DMS 273 treated with DMSO at 0.1 percent for 48 hours (cell line): ENCODE measurements at regions not wholly inside any gene's neighbourhood (a gene's known extent, or its start where the extent isn't known, plus 50 kb on each side); places are given as distances from the start of the nearest gene placed in this dataset.
"Not testable (repeated sequence)": the region's sequence is repeated elsewhere in the genome, so short reads cannot be mapped to it uniquely, and the experiment has no call there.

Source experiments
- DNase-seq: peaks from one replicate; lab custom pipeline; 2025; lab: John Stamatoyannopoulos, UW

DNA sequence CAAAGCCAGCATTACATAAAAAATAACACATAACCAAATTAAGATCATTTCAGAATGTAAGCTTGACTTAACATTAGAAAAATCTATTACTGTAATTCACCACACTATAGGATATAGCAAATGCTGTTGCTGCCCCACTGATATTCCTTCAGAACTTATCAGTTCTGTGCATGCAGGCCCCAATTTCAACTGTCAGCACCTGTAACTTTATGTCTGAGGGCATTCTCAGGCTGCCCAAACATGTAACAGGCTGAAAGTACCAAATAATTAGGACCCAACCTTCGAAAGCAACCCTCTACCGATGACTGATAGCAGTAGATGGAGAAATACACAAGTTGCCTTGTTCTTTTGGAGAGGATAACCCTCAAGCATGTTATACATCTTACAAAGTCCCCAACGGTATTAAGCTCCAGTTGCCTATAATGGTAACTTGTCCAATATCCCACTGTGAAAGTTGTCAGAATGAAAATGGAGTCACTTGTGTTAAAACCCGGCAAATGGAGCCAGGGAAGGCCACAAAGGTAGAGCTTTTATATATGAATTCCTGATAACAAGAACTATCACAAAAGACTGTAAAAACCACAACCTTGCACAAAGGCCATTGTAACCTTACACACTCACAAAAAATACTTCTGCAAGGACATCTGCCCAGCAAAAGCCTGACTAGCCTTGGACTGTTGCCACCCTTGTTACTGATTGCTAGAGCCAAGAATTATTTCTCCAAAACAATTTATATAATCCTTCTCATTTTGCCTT lies 66.9 kb upstream of the ZNF746 start:
- DNase-seq, result no peak

DNA sequence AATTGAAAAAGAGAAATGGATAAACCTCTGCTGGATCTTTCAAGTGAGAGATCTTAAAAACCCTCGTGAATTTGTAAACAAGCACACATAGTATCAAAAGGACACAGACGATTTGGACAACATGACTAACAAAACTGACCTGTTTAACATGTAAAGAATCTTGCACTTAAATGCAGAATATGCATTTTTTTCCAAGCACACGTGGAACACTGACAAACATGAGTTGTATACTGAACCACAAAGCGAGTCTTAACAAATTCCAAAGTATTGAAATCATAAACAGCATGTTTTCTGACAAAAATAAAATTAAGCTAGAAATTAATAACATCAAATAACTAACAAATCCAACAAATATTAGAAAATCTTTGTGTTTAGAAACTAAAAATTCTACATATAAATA lies 65.0 kb upstream of the ZNF746 start:
- no peak for DNase-seq

DNA sequence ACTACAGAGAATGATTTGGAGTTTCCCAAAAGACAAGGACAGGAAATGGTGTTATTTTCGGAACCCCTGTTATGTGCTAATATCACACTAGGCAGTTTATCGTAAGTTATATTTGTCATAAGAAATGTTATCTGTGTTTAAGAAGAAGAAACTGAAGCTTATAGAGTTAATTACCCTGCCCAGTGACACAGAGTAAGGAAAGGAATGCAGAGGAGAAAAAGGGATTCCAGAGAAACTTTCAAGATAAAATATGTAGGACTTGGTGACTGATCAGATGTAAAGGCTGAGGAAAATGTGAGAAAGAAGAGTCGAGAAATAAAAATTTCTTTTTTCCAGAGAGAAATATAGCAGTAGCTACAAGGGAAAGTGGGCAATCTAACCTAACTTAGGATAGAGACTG lies 63.5 kb upstream of the ZNF746 start:
- no peak for DNase-seq

DNA sequence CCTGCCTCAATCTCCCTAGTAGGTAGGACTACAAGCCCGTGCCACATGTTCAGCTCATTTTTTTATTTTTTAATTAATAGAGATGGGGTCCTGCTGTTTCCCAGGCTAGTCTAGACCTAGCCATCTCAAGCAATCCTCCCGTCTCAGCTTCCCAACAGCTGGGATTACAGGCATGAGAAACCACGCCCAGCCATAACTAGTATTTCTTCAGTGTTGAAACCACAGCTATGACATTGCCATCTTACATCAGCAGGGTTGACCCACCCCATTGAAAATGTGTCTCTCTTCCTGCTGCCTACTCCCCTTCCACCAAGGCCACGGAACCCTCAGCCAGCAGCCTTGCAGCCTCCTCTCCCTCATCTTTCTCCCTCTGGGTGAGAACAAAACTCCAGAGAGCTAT lies 62.1 kb upstream of the ZNF746 start:
- no peak for DNase-seq

DNA sequence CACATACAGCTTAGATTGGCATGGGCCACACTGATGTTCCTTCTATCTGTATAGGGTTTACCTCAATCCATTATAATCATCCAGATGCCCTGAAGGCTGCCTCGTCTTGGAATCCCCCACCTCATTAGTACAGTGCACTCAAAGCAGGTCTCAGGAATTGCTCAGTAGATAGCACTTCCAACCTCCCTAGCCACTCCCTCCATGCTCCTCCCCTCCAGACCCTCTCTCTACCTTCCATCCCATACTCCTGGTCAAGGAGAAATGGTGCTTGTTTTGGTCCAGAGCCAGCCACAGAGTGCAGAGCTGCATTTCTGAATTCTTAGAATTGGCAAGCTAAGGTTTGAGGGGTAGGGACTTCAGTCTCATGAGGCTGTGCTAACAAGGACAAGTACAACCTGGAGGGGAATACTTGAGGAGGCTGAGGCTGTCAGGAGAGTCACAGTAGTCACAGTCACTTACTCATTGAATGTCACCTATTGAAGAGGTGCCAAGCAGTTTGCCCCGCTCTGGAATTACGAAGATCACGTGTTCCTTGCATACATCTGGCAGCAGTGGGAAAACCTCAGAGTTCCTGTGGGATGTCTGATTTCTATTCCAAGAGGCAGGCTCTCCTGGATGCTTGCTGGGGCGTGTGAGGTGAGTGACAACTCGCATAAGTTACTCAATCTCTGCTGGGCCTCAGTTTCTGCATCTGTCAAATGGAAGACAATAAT lies 60.7 kb upstream of the ZNF746 start:
- DNase-seq, result no peak

DNA sequence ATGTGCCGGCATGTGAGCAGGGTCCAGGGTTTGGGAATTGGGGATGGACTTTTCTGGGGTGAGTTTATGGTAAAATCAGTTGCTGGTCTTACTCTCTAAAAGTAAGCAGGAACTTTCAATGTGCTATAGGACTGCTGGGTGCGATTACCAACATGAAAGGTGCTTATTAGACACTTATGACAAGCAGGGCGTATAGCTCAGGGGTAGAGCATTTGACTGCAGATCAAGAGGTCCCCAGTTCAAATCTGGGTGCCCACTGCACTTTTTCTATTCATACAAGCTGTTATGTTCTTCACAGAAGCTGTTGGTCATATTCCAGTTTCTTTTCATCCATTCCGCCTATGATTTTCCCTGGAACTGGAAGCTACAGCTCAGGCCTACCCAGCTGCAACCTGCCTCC lies 58.9 kb upstream of the ZNF746 start:
- DNase-seq, result not testable (repeated sequence)

DNA sequence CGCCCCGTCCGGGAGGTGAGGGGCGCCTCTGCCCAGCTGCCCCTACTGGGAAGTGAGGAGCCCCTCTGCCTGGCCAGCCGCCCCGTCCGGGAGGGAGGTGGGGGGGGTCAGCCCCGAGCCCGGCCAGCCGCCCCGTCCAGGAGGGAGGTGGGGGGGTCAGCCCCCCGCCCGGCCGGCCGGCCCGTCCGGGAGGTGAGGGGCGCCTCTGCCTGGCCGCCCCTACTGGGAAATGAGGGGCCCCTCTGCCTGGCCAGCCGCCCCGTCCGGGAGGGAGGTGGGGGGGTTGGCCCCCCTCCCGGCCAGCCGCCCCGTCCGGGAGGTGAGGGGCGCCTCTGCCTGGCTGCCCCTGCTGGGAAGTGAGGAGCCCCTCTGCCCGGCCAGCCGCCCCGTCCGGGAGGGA lies 57.2 kb upstream of the ZNF746 start:
- DNase-seq, result not testable (repeated sequence)

DNA sequence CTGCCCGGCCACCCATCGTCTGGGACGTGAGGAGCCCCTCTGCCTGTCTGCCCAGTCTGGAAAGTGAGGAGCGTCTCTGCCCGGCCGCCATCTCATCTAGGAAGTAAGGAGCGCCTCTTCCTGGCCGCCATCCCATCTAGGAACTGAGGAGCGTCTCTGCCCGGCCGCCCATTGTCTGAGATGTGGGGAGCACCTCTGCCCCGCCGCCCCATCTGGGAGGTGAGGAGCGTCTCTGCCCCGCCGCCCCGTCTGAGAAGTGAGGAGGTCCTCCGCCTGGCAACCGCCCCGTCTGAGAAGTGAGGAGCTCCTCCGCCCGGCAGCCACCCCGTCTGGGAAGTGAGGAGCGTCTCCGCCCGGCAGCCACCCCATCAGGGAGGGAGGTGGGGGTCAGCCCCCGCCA lies 56.4 kb upstream of the ZNF746 start:
- not testable (repeated sequence) for DNase-seq

DNA sequence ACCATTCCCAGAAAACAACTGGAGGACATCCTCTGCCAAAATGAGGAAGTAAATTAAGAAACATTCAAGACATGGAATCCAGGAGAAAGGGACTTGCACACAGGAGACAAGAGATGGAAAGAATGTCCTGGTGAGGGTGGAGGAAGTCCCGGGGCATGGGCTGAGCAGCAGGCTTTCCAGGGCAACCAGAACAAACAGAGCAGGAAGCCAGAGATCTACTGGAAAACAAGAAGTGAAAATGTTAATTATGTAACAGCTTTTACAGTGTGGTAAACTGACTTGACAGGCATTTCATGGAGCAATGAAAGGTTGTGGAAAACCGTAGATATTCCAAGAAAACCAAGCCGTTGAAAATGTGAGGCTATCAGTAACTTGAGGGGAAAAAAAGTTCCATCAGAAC lies 55.2 kb upstream of the ZNF746 start:
- DNase-seq, result no peak
